HCT116 (cell line): ENCODE measurements at regions not wholly inside any gene's neighbourhood (a gene's known extent, or its start where the extent isn't known, plus 50 kb on each side); places are given as distances from the start of the nearest gene placed in this dataset.

Experiments
- ATAC-seq: fragments of 200-7000 bp; cut with Tn5 transposase; 2 replicates; pipeline ENCODE4 v1.9.1; 2020; ENCODE audit warnings: mild to moderate bottlenecking, moderate library complexity
- BruUV-seq: library from RNA; stranded (reverse); fragments of 400-500 nt; replicated peaks from 2 replicates; lab custom pipeline; 2021; lab: Mats Ljungman, UMichigan
- CTCF ChIA-PET: fragments of 300-600 bp; sonication (Branson Sonifier 250); formaldehyde crosslinking; loops from one replicate; lab custom pipeline; 2021; ENCODE audit warnings: antibody characterized with exemption; lab: Charles Lee
- POLR2A ChIA-PET: fragments of 300-600, 350-600 bp; sonication (Branson Sonifier 250); formaldehyde crosslinking; loops from one replicate; lab custom pipeline; 2021; ENCODE audit warnings: antibody characterized with exemption; lab: Charles Lee
- RAD21 ChIA-PET, 2 experiments: fragments of 300-600 bp; sonication (Branson Sonifier 250); formaldehyde crosslinking; loops; one replicate each; lab custom pipeline; 2023; ENCODE audit warnings: low total read pairs in 2 of 2; ENCODE audit not compliant: uncharacterized antibody in 2 of 2, unreplicated experiment in 2 of 2, low non-redundant PET in 1 of 2; lab: Charles Lee
- DNase-seq: peaks from one replicate; pipeline ENCODE4 v3.0.0-alpha.2; 2010; ENCODE audit warnings: low read depth, low spot score
- H2AFZ ChIP-seq: fragments of 200-600 bp; shearing (Covaris generic), sonication (generic); 2 replicates; pipeline ENCODE4 v1.6.1; 2017; ENCODE audit warnings: low read depth, mixed run types, mixed read lengths, antibody characterized with exemption, low read length; ENCODE audit not compliant: poor library complexity, severe bottlenecking
- H3K27ac ChIP-seq: 2 replicates; pipeline ENCODE4 v1.5.1; 2012; ENCODE audit warnings: low read depth, low read length
- H3K27me3 ChIP-seq: fragments of 200-600 bp; sonication (generic); 2 replicates; pipeline ENCODE4 v1.6.1; 2016; ENCODE audit warnings: mixed run types, low read length, mixed read lengths; ENCODE audit not compliant: insufficient read depth
- H3K36me3 ChIP-seq, 2 experiments: fragments of 200-500 bp in 1 of 2; fragments of 200-600 bp in 1 of 2; sonication (Bioruptor generic) in 1 of 2; sonication (generic) in 1 of 2; 2 replicates each; pipeline versions ENCODE4 v1.5.1 to v1.6.1; 2014 to 2016; ENCODE audit warnings: low read length in 2 of 2, inconsistent platforms in 1 of 2, mixed read lengths in 1 of 2, mixed run types in 1 of 2; ENCODE audit not compliant: insufficient read depth in 2 of 2, control insufficient read depth in 1 of 2
- H3K4me1 ChIP-seq, 2 experiments: fragments of 200-600 bp in 1 of 2; sonication (generic) in 1 of 2; 2 replicates each; pipeline versions ENCODE4 v1.5.1 to v1.6.1; 2012 to 2017; ENCODE audit warnings: low read length in 2 of 2, inconsistent platforms in 1 of 2, mild to moderate bottlenecking in 1 of 2, mixed read lengths in 1 of 2, mixed run types in 1 of 2, moderate library complexity in 1 of 2; ENCODE audit not compliant: insufficient read depth in 2 of 2, control insufficient read depth in 1 of 2
- H3K4me2 ChIP-seq: fragments of 200-600 bp; sonication (generic); 2 replicates; pipeline ENCODE4 v1.6.1; 2017; ENCODE audit warnings: mixed run types, low read length, mixed read lengths
- H3K4me3 ChIP-seq, 2 experiments: fragments of 200-600 bp in 1 of 2; sonication (generic) in 1 of 2; replicated peaks in 1 of 2; 2 replicates each; pipeline ENCODE4 v1.5.1; 2011 to 2016; ENCODE audit warnings: low read length in 2 of 2, control low read depth in 1 of 2, low read depth in 1 of 2, mild to moderate bottlenecking in 1 of 2, mixed read lengths in 1 of 2, mixed run types in 1 of 2
- H3K79me2 ChIP-seq: fragments of 200-600 bp; sonication (generic); 2 replicates; pipeline ENCODE4 v1.6.1; 2017; ENCODE audit warnings: mild to moderate bottlenecking, mixed run types, low read length, moderate library complexity, mixed read lengths; ENCODE audit not compliant: insufficient read depth
- H3K9ac ChIP-seq: fragments of 200-600 bp; sonication (generic); 2 replicates; pipeline ENCODE4 v1.6.1; 2016; ENCODE audit warnings: low read length, mixed read lengths
- H3K9me2 ChIP-seq: fragments of 200-600 bp; sonication (generic), shearing (Covaris generic); 2 replicates; pipeline ENCODE4 v1.6.1; 2017; ENCODE audit warnings: mixed run types, mild to moderate bottlenecking, moderate library complexity; ENCODE audit not compliant: insufficient read depth
- H3K9me3 ChIP-seq, 2 experiments: fragments of 200-500 bp in 1 of 2; fragments of 200-600 bp in 1 of 2; sonication (Bioruptor generic) in 1 of 2; sonication (generic) in 1 of 2; 2 replicates each; pipeline ENCODE4 v1.6.1; 2014 to 2017; ENCODE audit warnings: low read length in 2 of 2, mixed read lengths in 2 of 2, inconsistent platforms in 1 of 2, low read depth in 1 of 2, mild to moderate bottlenecking in 1 of 2, mixed run types in 1 of 2, moderate library complexity in 1 of 2; ENCODE audit not compliant: control insufficient read depth in 1 of 2, insufficient read depth in 1 of 2
- H4K20me1 ChIP-seq: fragments of 200-600 bp; sonication (generic), shearing (Covaris generic); 2 replicates; pipeline ENCODE4 v1.6.1; 2017; ENCODE audit warnings: mixed run types, mild to moderate bottlenecking, moderate library complexity; ENCODE audit not compliant: insufficient read depth
- EGR1 ChIP-seq: IDR thresholded peaks from 2 replicates; pipeline ENCODE4 v1.6.1; 2012; ENCODE audit warnings: low read depth
- EZH2phosphoT487 ChIP-seq: fragments of 200-600 bp; IDR thresholded peaks from 2 replicates; pipeline ENCODE4 v1.6.1; 2018; ENCODE audit warnings: antibody characterized with exemption, borderline replicate concordance
- POLR2AphosphoS5 ChIP-seq: IDR thresholded peaks from 2 replicates; pipeline ENCODE4 v1.6.1; 2011; ENCODE audit warnings: mild to moderate bottlenecking, low read depth, low read length, moderate library complexity
- RAD21 ChIP-seq: IDR thresholded peaks from 2 replicates; pipeline ENCODE4 v1.6.1; 2012; ENCODE audit warnings: low read depth, mild to moderate bottlenecking
- SRF ChIP-seq: IDR thresholded peaks from 2 replicates; pipeline ENCODE4 v1.6.1; 2012; ENCODE audit warnings: low read depth
- TCF7L2 ChIP-seq: IDR thresholded peaks from 2 replicates; pipeline ENCODE4 v1.7.0; 2011; ENCODE audit warnings: borderline replicate concordance, inconsistent platforms; ENCODE audit not compliant: insufficient read depth, insufficient read length; ENCODE audit errors: extremely low read depth
- YY1 ChIP-seq: IDR thresholded peaks from 2 replicates; pipeline ENCODE4 v1.6.1; 2011; ENCODE audit warnings: low read length, low read depth, moderate library complexity, mild to moderate bottlenecking; ENCODE audit not compliant: insufficient replicate concordance; ENCODE audit errors: extremely low read depth
- ZFX ChIP-seq: fragments of 450-650 bp; IDR thresholded peaks from 2 replicates; pipeline ENCODE4 v1.6.1; 2017
- intact Hi-C: fragments of 100-400 bp; cut with micrococcal nuclease; formaldehyde crosslinking; loops from 2 replicates; pipeline ENCODE4 v1.10.0; 2022
- TF ChIP-seq, protein P1 (sequence below): IDR thresholded peaks from 2 replicates; pipeline ENCODE4 v1.6.1; 2011; ENCODE audit warnings: mild to moderate bottlenecking, low read length, moderate library complexity; ENCODE audit not compliant: insufficient replicate concordance; ENCODE audit errors: extremely low read depth
- TF ChIP-seq, protein P2 (sequence below), 3 experiments: fragments of 200-600 bp in 1 of 3; sonication (generic) in 1 of 3; IDR thresholded peaks in 2 of 3; conservative IDR thresholded peaks in 1 of 3; 2 replicates each; pipeline ENCODE4 v1.5.1; 2012 to 2017; ENCODE audit warnings: low read depth in 2 of 3, low read length in 2 of 3, antibody characterized with exemption in 1 of 3, borderline replicate concordance in 1 of 3, control low read depth in 1 of 3, mild to moderate bottlenecking in 1 of 3, mixed read lengths in 1 of 3, mixed run types in 1 of 3, moderate library complexity in 1 of 3; ENCODE audit not compliant: insufficient read depth in 1 of 3
- TF ChIP-seq, protein P3 (sequence below): IDR thresholded peaks from 2 replicates; pipeline ENCODE4 v1.6.1; 2012

DNA sequence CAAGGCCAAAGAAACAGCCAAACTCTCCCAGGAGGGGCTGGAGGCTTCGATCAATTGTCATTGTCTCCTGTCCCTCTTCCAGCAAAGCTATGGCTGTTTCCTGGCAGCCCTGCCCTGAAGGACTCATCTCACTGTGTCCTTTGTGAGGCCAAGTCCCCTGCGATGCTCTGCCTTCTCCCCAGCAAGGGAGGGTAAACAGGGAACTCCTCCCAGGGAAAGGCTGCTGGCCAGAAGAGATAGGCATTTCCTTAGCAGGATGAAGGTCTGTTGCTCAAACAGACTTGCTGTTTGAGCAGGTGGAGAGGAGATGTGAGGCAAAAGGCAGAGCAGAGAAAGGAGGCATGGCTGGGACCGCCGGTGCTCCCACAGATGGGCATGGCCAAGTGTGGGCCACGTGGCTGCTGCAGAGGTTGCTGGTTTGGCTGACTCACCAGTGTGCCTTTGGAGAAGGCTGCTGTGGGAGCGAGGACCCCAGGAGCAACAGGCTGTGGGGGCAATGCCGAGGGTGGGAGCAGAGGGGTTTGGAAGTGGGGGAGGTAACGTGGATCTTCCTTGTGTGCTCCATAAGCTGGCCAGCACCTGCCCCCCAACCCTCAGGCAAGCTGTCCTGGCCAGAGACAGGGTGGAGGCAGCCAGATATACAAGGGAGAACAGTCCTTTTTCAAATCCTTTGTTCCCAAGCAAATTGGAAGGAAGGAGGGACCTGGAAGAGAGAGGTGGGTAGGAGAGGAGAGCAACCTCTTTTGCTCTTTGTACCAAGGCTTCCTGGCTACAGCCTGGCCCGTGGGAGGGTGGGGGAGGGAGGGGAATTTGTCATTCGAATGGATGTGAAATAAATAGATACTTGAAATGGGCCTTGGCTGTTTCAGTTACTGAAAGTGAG is 449.8 kb downstream of the SIPA1L2 start:
- H3K9ac ChIP-seq, result no peak overlapping the region
- POLR2A ChIA-PET, result no interaction called here
- no peaks in the 10 kb centered on the region for H3K27me3 ChIP-seq

More for the DNA sequence above, 449.8 kb downstream of the SIPA1L2 start:
- no peak for ATAC-seq
- no peaks in the 10 kb centered on the region for H4K20me1 ChIP-seq
- no peaks in the 10 kb centered on the region for H3K9me2 ChIP-seq
- no peak overlapping the region for H3K4me3 ChIP-seq
- H3K79me2 ChIP-seq, result no peaks in the 10 kb centered on the region
- no peak overlapping the region for H3K27ac ChIP-seq
- intact Hi-C loops, result no loop called here
- no TSS peak for BruUV-seq
- H3K4me2 ChIP-seq, result no peak overlapping the region
- H3K4me1 ChIP-seq, result no peaks in the 10 kb centered on the region
- no peaks in the 10 kb centered on the region for H3K36me3 ChIP-seq
- no peaks in the 10 kb centered on the region for H3K9me3 ChIP-seq
- CTCF ChIA-PET, result no interaction called here
- TF ChIP-seq ZFX (no peak), RAD21 (no peak), POLR2AphosphoS5 (no peak), TCF7L2 (no peak), SRF (no peak), YY1 (no peak), EZH2phosphoT487 (no peak), EGR1 (no peak)
- TF ChIP-seq, protein P1, sequence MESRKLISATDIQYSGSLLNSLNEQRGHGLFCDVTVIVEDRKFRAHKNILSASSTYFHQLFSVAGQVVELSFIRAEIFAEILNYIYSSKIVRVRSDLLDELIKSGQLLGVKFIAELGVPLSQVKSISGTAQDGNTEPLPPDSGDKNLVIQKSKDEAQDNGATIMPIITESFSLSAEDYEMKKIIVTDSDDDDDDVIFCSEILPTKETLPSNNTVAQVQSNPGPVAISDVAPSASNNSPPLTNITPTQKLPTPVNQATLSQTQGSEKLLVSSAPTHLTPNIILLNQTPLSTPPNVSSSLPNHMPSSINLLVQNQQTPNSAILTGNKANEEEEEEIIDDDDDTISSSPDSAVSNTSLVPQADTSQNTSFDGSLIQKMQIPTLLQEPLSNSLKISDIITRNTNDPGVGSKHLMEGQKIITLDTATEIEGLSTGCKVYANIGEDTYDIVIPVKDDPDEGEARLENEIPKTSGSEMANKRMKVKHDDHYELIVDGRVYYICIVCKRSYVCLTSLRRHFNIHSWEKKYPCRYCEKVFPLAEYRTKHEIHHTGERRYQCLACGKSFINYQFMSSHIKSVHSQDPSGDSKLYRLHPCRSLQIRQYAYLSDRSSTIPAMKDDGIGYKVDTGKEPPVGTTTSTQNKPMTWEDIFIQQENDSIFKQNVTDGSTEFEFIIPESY, result no peak
- TF ChIP-seq, protein P2, sequence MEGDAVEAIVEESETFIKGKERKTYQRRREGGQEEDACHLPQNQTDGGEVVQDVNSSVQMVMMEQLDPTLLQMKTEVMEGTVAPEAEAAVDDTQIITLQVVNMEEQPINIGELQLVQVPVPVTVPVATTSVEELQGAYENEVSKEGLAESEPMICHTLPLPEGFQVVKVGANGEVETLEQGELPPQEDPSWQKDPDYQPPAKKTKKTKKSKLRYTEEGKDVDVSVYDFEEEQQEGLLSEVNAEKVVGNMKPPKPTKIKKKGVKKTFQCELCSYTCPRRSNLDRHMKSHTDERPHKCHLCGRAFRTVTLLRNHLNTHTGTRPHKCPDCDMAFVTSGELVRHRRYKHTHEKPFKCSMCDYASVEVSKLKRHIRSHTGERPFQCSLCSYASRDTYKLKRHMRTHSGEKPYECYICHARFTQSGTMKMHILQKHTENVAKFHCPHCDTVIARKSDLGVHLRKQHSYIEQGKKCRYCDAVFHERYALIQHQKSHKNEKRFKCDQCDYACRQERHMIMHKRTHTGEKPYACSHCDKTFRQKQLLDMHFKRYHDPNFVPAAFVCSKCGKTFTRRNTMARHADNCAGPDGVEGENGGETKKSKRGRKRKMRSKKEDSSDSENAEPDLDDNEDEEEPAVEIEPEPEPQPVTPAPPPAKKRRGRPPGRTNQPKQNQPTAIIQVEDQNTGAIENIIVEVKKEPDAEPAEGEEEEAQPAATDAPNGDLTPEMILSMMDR (IDR thresholded peaks at IDR 0.05 in 2 of 3, conservative IDR thresholded peaks at IDR 0.05 in 1 of 3; ENCODE audit: borderline replicate concordance in 1 of 3, insufficient read depth in 1 of 3, low read depth in 2 of 3, low read length in 2 of 3), result no peak
- TF ChIP-seq, protein P3, sequence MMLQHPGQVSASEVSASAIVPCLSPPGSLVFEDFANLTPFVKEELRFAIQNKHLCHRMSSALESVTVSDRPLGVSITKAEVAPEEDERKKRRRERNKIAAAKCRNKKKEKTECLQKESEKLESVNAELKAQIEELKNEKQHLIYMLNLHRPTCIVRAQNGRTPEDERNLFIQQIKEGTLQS, result no peak
- TF ChIP-seq, all 23 proteins: peak for 0
- H2AFZ ChIP-seq, result no peak overlapping the region
- no peak for DNase-seq
- RAD21 ChIA-PET, result no interaction called here
